ENCODE measurements at regions not wholly inside any gene's neighbourhood (a gene's known extent, or its start where the extent isn't known, plus 50 kb on each side); places are given as distances from the start of the nearest gene placed in this dataset.

GRCh38 chr3:153578046-153578445, 416.0 kb downstream of the RAP2B start:
- Mint-ChIP-seq H3K27ac (no peak overlapping the region), H3K36me3 (ENCODE audit: insufficient read depth) (no peaks in the 10 kb centered on the region), H3K4me3 (no peak overlapping the region), H3K27me3 (peaks cover 0 to 4% of the 10 kb centered on the region in 2 donors), H3K4me1 (ENCODE audit: low read depth in 2 of 2) (peaks cover 5 to 7% of the 10 kb centered on the region in 2 donors), H3K9me3 (no peaks in the 10 kb centered on the region)
- ATAC-seq (replicated peaks), result no peak
- DNase-seq, result no peak

DNA sequence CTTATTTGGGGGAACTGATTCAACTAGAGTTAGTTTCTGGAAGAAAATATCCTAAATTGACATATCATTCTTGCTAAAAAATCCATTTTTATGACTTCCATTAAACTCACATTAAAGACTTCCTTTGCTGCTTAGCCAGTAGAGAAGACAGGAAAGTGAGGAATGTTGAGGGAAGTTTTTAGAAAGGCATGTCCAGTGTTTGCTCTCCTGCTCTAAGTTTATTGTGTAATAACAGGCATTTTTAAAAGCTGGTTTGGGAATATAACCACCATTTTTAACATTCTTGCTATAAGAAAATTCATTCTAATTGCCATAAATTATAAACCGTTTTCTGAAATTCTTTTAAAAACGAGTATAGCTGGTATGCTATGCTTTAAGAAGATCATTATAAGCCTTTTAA, 428.0 kb downstream of the RAP2B start:
- H3K27ac Mint-ChIP-seq, result no peak overlapping the region
- no peaks in the 10 kb centered on the region for H3K27me3 Mint-ChIP-seq
- ATAC-seq (replicated peaks) (no peak), DNase-seq (no peak)
- H3K4me1 Mint-ChIP-seq (ENCODE audit: low read depth in 2 of 2), result no peaks in the 10 kb centered on the region
- H3K4me3 Mint-ChIP-seq, result no peak overlapping the region
- no peaks in the 10 kb centered on the region for H3K9me3 Mint-ChIP-seq
- H3K36me3 Mint-ChIP-seq (ENCODE audit: insufficient read depth), result no peaks in the 10 kb centered on the region

- H3K9me3 Mint-ChIP-seq, result no peaks in the 10 kb centered on the region
- DNase-seq (no peak), ATAC-seq (replicated peaks) (no peak)
- no peaks in the 10 kb centered on the region for H3K36me3 Mint-ChIP-seq (ENCODE audit: insufficient read depth)
- no peak overlapping the region for H3K4me3 Mint-ChIP-seq
- no peaks in the 10 kb centered on the region for H3K27me3 Mint-ChIP-seq
- H3K27ac Mint-ChIP-seq, result no peak overlapping the region
- no peaks in the 10 kb centered on the region for H3K4me1 Mint-ChIP-seq (ENCODE audit: low read depth in 2 of 2)
These were observed 429.7 kb downstream of the RAP2B start for GRCh38 chr3:153591561-153592245.

- Mint-ChIP-seq H3K9me3 (no peaks in the 10 kb centered on the region), H3K4me3 (no peak overlapping the region), H3K36me3 (ENCODE audit: insufficient read depth) (no peaks in the 10 kb centered on the region), H3K27me3 (no peaks in the 10 kb centered on the region), H3K4me1 (ENCODE audit: low read depth in 2 of 2) (no peaks in the 10 kb centered on the region), H3K27ac (no peak overlapping the region)
- ATAC-seq (replicated peaks) (peak; percentile 33), DNase-seq (no peak)
These were observed 433.3 kb downstream of the RAP2B start for GRCh38 chr3:153595186-153595815.

- Mint-ChIP-seq H3K9me3 (no peaks in the 10 kb centered on the region), H3K4me3 (no peak overlapping the region), H3K27me3 (no peaks in the 10 kb centered on the region), H3K36me3 (ENCODE audit: insufficient read depth) (no peaks in the 10 kb centered on the region), H3K4me1 (ENCODE audit: low read depth in 2 of 2) (peaks cover 0 to 2% of the 10 kb centered on the region in 2 donors), H3K27ac (no peak overlapping the region)
- DNase-seq (no peak), ATAC-seq (replicated peaks) (no peak)
These were observed 434.4 kb downstream of the RAP2B start for GRCh38 chr3:153596401-153596800.

GRCh38 chr3:153599685-153600084, 437.7 kb downstream of the RAP2B start:
- H3K4me1 Mint-ChIP-seq (ENCODE audit: low read depth in 2 of 2), result peaks cover 0 to 6% of the 10 kb centered on the region in 2 donors
- DNase-seq, result no peak
- H3K27me3 Mint-ChIP-seq, result no peaks in the 10 kb centered on the region
- no peak for ATAC-seq (replicated peaks)
- no peaks in the 10 kb centered on the region for H3K9me3 Mint-ChIP-seq
- H3K27ac Mint-ChIP-seq, result no peak overlapping the region
- no peak overlapping the region for H3K4me3 Mint-ChIP-seq
- H3K36me3 Mint-ChIP-seq (ENCODE audit: insufficient read depth), result no peaks in the 10 kb centered on the region

DNA sequence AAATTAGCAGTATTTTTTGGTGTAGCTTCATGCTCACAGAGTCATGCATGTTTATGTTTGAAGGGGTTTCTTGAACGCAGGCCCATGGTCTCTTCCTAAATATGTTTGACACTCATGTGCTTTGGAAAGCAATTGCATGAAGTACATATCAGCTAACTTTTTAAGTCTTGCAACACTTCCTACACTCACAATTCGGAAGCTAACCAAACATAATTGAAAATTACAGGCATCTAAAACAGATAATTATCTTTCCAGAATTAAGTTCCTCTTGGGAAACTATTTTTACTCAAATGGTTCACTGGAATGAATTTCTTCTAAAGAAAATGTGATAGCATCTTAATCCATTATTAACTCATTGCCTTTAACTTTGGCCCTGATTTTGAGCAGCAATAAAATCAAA, 438.9 kb downstream of the RAP2B start:
- Mint-ChIP-seq H3K36me3 (ENCODE audit: insufficient read depth) (no peaks in the 10 kb centered on the region), H3K4me3 (no peak overlapping the region), H3K9me3 (no peaks in the 10 kb centered on the region), H3K4me1 (ENCODE audit: low read depth in 2 of 2) (peaks cover 0 to 6% of the 10 kb centered on the region in 2 donors), H3K27ac (no peak overlapping the region), H3K27me3 (peaks cover 5 to 10% of the 10 kb centered on the region in 2 donors)
- ATAC-seq (replicated peaks), result no peak
- no peak for DNase-seq

DNA sequence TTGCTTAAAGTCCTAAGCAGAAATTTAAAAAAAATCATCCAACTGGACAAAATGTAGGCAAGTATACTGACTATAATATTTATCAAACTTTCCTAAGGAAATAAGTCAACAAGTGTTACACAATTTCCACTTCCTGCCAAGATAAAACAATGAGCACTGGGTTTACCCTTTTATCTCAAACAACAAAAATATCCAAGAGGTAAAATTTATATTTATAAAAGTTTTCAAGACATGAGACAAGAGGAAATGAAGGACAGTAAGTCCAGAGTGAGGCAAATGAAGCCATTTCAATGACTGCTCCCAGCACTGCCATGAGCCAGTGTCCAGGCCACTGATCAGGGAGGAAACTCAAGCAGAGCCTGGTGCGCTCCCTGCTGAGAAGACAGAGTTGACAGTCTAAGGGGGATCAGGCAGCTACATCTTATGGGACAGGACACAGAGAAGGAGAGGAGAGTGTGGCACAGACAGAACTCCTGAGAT, 439.4 kb downstream of the RAP2B start:
- DNase-seq, result no peak
- Mint-ChIP-seq H3K36me3 (ENCODE audit: insufficient read depth) (no peaks in the 10 kb centered on the region), H3K4me3 (no peak overlapping the region), H3K27ac (peak overlapping the region in 1 of 2 donors; percentile 16), H3K4me1 (ENCODE audit: low read depth in 2 of 2) (peaks cover 0 to 6% of the 10 kb centered on the region in 2 donors), H3K9me3 (no peaks in the 10 kb centered on the region), H3K27me3 (peaks cover 5 to 15% of the 10 kb centered on the region in 2 donors)
- ATAC-seq (replicated peaks), result no peak

DNA sequence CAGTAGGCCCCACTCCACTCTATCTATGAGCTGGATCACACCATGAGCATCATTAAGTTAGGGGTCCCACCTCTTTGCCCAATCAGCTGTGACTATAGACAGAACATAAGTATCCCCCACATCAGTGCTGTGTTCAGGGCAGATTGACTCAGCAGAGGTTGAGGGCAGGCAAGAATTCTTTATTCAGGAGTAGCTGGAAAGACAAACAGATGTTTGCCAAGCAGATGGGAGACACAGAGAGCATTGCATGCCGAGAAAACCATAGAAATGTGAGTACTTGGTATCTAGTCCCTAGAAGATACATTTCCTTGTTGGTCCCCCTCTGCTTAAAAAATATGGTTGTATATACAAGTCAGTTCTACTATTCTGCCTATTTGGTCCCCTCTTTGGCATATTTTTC, 440.8 kb downstream of the RAP2B start:
- DNase-seq (no peak), ATAC-seq (replicated peaks) (no peak)
- Mint-ChIP-seq H3K27ac (no peak overlapping the region), H3K36me3 (ENCODE audit: insufficient read depth) (no peaks in the 10 kb centered on the region), H3K9me3 (no peaks in the 10 kb centered on the region), H3K4me3 (no peak overlapping the region), H3K4me1 (ENCODE audit: low read depth in 2 of 2) (peaks cover 0 to 6% of the 10 kb centered on the region in 2 donors), H3K27me3 (peaks cover 5 to 15% of the 10 kb centered on the region in 2 donors)

GRCh38 chr3:153614140-153614539, 452.1 kb downstream of the RAP2B start:
- no peaks in the 10 kb centered on the region for H3K4me1 Mint-ChIP-seq (ENCODE audit: low read depth in 2 of 2)
- no peak overlapping the region for H3K4me3 Mint-ChIP-seq
- H3K27ac Mint-ChIP-seq, result no peak overlapping the region
- ATAC-seq (replicated peaks) (no peak), DNase-seq (no peak)
- no peaks in the 10 kb centered on the region for H3K36me3 Mint-ChIP-seq (ENCODE audit: insufficient read depth)
- H3K27me3 Mint-ChIP-seq, result no peaks in the 10 kb centered on the region
- H3K9me3 Mint-ChIP-seq, result no peaks in the 10 kb centered on the region

- H3K27me3 Mint-ChIP-seq, result no peaks in the 10 kb centered on the region
These were observed 452.5 kb downstream of the RAP2B start for GRCh38 chr3:153614563-153614962.

DNA sequence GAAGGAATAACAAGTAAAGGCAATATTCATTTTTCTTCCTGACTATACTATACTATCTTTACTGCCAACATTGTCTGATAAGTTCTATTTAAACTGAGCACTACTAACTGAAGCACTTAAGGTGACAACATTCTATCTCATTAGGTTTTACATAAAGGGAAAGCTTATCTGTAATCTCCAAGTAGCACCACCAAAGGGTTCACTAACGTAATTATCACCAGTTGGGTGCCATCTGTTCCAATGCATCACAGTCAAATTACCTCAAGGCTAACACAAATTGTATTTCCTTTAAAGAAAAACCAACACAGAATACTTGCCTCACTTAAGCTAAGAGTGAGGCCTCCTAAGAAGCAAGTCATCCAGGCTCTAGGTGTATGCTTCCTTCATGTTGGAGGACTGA, 453.8 kb downstream of the RAP2B start:
- H3K27ac Mint-ChIP-seq, result no peak overlapping the region
- ATAC-seq (replicated peaks), result no peak
- no peak for DNase-seq
- no peak overlapping the region for H3K4me3 Mint-ChIP-seq
- H3K36me3 Mint-ChIP-seq (ENCODE audit: insufficient read depth), result no peaks in the 10 kb centered on the region
- H3K9me3 Mint-ChIP-seq, result no peaks in the 10 kb centered on the region
- peaks cover 0 to under 1% of the 10 kb centered on the region in 2 donors for H3K4me1 Mint-ChIP-seq (ENCODE audit: low read depth in 2 of 2)
- no peaks in the 10 kb centered on the region for H3K27me3 Mint-ChIP-seq

More at GRCh38 chr3:153614563-153614962, 452.5 kb downstream of the RAP2B start:
- Mint-ChIP-seq H3K4me3 (no peak overlapping the region), H3K4me1 (ENCODE audit: low read depth in 2 of 2) (no peaks in the 10 kb centered on the region), H3K36me3 (ENCODE audit: insufficient read depth) (no peaks in the 10 kb centered on the region), H3K27ac (no peak overlapping the region), H3K9me3 (no peaks in the 10 kb centered on the region)
- DNase-seq, result no peak
- no peak for ATAC-seq (replicated peaks)

- Mint-ChIP-seq H3K36me3 (ENCODE audit: insufficient read depth) (no peaks in the 10 kb centered on the region), H3K9me3 (no peaks in the 10 kb centered on the region), H3K27me3 (no peaks in the 10 kb centered on the region), H3K4me3 (no peak overlapping the region), H3K27ac (no peak overlapping the region), H3K4me1 (ENCODE audit: low read depth in 2 of 2) (peaks cover 10 to 16% of the 10 kb centered on the region in 2 donors)
- ATAC-seq (replicated peaks) (no peak), DNase-seq (no peak)
These were observed 455.4 kb downstream of the RAP2B start for GRCh38 chr3:153617463-153617862.

- no peak for DNase-seq
- H3K9me3 Mint-ChIP-seq, result no peaks in the 10 kb centered on the region
- H3K4me1 Mint-ChIP-seq (ENCODE audit: low read depth in 2 of 2), result peaks cover 14 to 22% of the 10 kb centered on the region in 2 donors
- no peak overlapping the region for H3K4me3 Mint-ChIP-seq
- no peak for ATAC-seq (replicated peaks)
- no peak overlapping the region for H3K27ac Mint-ChIP-seq
- no peaks in the 10 kb centered on the region for H3K36me3 Mint-ChIP-seq (ENCODE audit: insufficient read depth)
- no peaks in the 10 kb centered on the region for H3K27me3 Mint-ChIP-seq
These were observed 456.1 kb downstream of the RAP2B start for GRCh38 chr3:153618176-153618575.

Measured in effector memory CD8-positive, alpha-beta T cell (primary cell).